ENCODE measurements at regions not wholly inside any gene's neighbourhood (a gene's known extent, or its start where the extent isn't known, plus 50 kb on each side); places are given as distances from the start of the nearest gene placed in this dataset.

- TF ChIP-seq EZH2 (IDR thresholded peaks at IDR 0.05; ENCODE audit: borderline replicate concordance, low read length), result no peak
- no peak for TF ChIP-seq CTCF (conservative IDR thresholded peaks at IDR 0.05 in 1 of 2, IDR thresholded peaks at IDR 0.05 in 1 of 2; ENCODE audit: extremely low read depth in 1 of 2, insufficient read depth in 1 of 2, low read depth in 1 of 2, low read length in 2 of 2)
These were observed 166.6 kb downstream of the DKK2 start for GRCh38 chr4:106869551-106869950.

All from mammary epithelial cell (primary cell).